Muscle of back (tissue), 3 donors: ENCODE measurements at regions not wholly inside any gene's neighbourhood (a gene's known extent, or its start where the extent isn't known, plus 50 kb on each side); places are given as distances from the start of the nearest gene placed in this dataset.
"Not testable (repeated sequence)": the region's sequence is repeated elsewhere in the genome, so short reads cannot be mapped to it uniquely, and the experiment has no call there.

Experiments
- DNase-seq, 3 donors: peaks; one replicate each; pipeline versions ENCODE4 v3.0.0 to v3.0.0-alpha.2; 2013

DNA sequence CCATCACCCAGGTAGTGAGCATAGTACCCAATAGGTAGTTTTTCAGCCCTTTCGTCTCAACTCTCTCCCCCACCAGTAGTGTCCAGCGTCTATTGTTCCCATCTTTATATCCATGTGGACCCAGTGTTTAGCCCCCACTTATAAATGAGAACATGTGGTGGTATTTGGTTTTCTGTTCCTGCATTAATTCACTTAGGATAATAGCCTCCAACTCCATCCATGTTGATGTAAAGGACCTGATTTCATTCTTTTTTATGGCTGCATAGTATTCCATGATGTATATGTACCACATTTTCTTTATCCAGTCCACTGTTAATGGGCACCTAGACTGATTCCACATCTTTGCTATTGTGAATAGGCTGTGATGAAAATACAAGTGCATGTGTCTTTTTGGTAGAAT lies 51.3 kb downstream of the NACA2 start:
- DNase-seq: not testable (repeated sequence)

GRCh38 chr17:61538480-61538879 lies 52.5 kb downstream of the NACA2 start:
- no peak for DNase-seq

- DNase-seq: no peak
Observed at GRCh38 chr17:61537264-61537771, 53.7 kb downstream of the NACA2 start.

DNA sequence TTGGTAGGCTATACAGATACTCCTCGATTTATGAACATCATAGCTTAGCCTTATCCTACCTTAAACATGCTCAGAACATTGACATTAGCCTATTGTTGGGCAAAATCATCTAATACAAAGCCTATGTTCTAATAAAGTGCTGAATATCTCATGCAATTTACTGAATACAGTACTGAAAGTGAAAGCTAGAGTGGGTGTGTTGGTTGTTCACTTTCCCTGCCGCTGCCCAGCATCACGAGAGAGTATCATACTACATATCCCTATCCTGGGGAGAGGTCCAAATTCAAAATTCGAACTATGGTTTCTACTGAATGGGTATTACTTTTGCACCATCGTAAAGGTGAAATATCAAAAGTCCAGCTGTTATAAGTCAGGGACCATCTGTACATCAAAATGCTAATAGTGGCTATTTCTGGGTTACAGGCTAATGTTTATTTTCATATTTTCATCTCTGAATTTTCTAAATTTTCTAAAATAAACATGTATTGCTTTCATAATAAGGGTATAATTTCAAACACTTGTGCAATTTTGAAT lies 54.5 kb downstream of the NACA2 start:
- peak in 1 of 3 donors; percentile 21 for DNase-seq
